SK-N-MC (cell line): ENCODE measurements at regions not wholly inside any gene's neighbourhood (a gene's known extent, or its start where the extent isn't known, plus 50 kb on each side); places are given as distances from the start of the nearest gene placed in this dataset.

Source experiments
- EZH2 ChIP-seq: fragments of 200-600 bp; sonication (generic); IDR thresholded peaks from one replicate; pipeline ENCODE4 v1.6.1; 2017; ENCODE audit warnings: antibody characterized with exemption
- POLR2AphosphoS5 ChIP-seq: IDR thresholded peaks from 2 replicates; pipeline ENCODE4 v1.6.1; 2012; ENCODE audit warnings: mild to moderate bottlenecking, low read depth, low read length, borderline replicate concordance

GRCh38 chr5:61969347-61969746 lies 336.7 kb upstream of the KIF2A start:
- TF ChIP-seq POLR2AphosphoS5 = no peak
- no peak for TF ChIP-seq EZH2
